HG02885 (cell line): ENCODE measurements at regions not wholly inside any gene's neighbourhood (a gene's known extent, or its start where the extent isn't known, plus 50 kb on each side); places are given as distances from the start of the nearest gene placed in this dataset.
A peak's percentile ranks its signal among the peaks of the same experiment; 100 is the strongest.
"Not testable (repeated sequence)": the region's sequence is repeated elsewhere in the genome, so short reads cannot be mapped to it uniquely, and the experiment has no call there.

Source experiments
- ATAC-seq: cut with Tn5 transposase; IDR thresholded peaks from one replicate; pipeline ENCODE4 v1.9.1; 2021; ENCODE audit warnings: mild to moderate bottlenecking; ENCODE audit not compliant: unreplicated experiment, poor library complexity

DNA sequence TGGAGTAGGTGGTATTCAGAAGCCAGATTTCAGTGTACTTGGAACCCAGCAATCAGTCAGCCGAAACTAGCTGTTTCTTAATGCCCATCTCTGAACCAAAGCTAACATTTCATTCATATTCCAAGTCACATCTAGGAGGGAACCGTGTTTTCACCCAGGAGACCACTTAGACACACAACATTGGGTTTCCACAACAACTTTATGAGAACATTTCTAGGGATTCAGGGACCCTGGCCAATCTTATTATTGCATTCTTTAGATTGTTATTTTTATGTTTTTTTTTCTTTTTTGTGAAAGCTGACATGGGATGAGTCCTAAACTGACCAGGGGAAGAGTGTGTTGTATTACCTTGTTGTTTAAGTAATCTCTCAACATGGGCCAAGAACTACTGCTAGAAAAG lies 72.5 kb upstream of the KIAA0040 start:
- ATAC-seq, result no peak

DNA sequence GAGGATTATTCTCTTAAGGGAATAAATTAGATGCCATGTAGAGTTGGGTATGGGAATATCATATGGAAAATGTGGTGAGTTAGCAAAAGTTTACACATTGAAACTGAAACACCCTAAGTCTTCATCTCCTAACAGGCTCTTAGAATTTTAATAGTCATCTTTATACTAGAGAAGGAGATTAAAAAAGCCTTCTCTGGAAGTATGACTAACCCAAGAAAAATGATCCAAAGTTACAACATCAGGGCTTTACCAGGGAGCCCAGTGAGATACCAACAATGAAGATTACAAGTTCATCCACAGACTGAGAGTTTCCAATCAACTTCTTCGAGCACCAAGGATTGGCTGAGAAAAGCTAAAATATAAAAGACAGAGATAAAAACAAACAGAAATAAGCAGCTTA lies 70.0 kb upstream of the KIAA0040 start:
- no peak for ATAC-seq

DNA sequence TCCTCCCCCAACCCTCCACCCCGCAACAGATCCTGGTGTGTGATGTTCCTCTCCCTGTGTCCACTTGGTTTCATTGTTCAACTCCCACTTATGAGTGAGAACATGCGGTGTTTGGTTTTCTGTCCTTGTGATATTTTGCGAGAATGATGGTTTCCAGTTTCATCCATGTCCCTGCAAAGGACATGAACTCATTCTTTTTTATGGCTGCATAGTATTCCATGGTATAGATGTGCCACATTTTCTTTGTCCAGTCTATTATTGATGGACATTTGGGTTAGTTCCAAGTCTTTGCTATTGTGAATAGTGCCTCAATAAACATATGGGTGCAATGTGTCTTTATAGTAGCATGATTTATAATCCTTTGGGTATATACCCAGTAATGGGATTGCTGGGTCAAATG lies 63.7 kb upstream of the KIAA0040 start:
- not testable (repeated sequence) for ATAC-seq

DNA sequence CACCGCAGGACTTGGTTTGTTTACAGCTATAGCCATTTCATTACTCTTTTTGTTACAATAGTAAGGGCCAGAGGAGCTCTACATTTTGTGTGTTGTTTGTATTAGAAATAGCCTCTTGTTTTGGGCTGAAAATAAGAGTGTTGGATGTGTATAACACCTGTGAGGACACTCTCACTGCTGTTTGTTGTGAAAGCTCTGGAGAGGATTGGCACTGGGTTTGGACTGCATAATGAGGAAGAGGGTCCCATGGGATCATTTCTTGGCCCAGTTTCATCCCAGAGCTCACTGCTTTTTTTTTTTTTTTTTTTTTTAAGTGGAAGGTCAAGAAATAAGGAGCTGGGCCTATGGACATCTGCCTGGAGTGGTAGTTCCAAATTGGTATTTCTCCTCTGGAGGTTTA lies 61.6 kb upstream of the KIAA0040 start:
- ATAC-seq, result no peak

DNA sequence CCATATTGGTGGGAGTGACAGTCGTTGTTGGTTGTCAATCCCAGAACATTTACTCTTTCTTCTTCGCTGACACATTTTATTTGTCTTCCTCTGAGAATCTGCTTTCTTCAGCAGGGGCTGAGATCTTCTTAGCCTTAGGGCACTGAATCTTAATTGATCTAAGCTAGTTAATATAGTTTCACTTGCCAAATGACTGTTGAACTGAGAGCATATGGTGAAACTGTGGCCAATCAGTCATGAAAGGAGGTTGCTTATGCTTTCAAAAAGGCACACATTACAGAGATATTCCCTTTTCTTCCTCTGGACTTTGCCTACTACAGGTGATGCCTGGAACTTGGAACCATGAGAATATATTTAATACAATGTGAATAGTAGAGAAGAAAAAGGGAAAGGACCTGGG lies 60.0 kb upstream of the KIAA0040 start:
- ATAC-seq, result peak; percentile 62

DNA sequence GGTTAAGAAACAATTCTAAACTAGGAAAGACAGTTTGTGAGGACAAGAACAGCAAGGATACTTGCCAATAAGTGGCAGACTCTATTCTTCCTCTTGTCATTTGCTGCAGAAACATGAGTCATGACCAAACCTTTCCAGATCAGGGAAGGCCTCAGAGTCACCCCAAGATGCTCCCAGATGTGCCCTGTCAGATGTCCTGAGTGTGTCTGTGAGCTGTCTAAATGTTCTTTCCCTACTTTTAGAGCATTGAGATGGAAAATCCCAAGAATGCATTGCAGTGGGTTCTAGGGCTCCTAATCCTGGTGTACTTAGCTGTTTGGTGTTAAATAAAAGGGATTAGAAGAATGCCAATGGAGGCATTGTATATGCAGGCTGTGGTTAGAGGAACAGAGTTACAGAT lies 57.5 kb upstream of the KIAA0040 start:
- no peak for ATAC-seq

DNA sequence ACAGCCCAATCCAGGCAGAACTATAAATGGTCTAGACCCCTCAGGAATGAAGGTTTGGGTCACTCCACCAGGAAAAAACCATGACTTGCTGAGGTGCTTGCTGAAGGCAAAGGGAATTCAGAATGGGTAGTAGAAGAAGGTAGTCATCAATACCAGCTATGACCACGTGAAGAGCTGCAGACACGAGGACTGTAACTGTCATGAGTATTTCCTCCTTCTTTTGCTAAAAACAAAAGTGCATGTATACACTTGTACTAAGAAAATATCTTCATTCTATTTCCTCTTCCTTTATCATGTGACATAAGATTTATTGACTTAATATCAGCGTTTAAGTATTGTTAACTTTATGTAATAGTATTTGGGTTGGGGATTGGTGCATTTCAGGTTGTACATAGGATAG lies 55.5 kb upstream of the KIAA0040 start:
- not testable (repeated sequence) for ATAC-seq

DNA sequence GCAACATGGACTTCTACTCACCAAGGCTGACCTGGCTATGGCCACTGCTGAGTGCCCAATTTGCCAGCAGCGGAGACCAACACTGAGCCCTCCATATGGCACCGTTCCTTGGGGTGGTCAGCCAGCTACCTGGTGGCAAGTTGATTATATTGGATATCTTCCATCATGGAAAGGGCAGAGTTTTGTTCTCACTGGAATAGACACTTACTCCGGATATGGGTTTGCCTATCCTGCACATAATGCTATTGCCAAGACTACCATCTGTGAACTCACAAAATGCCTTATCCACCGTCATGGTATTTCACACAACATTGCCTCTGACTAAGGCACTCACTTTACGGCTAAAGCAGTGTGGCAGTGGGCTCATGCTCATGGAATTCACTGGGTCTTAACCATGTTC lies 54.5 kb upstream of the KIAA0040 start:
- ATAC-seq, result not testable (repeated sequence)

DNA sequence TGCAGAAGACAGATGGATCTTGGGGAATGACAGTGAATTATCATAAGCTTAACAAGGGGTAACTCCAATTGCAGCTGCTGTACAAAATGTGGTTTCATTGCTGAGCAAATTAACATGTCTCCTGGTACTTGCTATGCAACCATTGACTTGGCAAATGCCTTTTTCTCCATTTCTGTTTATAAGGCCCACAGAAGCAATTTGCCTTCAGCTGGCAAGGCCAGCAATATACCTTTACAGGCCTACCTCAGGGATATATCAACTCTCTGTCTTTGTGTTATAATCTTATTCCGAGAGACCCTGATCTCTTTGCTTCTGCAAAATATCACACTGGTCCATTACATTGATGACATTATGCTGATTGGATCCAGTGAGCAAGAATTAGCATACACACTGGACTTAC lies 52.7 kb upstream of the KIAA0040 start:
- no peak for ATAC-seq

DNA sequence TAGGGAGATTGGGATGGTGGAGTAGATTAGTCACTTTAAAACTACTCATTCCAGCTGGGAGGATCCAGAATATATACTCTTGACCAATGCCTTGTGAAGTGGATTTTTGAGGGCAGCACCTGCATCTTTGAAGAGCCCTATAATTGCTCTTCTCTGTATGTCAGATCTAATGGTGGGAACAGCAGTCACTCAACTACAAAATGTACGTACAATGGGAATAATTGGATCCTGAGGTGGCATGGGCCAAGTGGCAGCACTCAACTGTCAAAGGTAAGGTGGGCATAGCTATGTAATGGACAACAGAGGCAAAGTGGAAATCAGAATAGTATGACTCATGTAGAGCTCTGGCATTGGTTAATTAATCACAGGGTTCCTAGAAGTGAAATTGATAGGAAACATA lies 51.6 kb upstream of the KIAA0040 start:
- no peak for ATAC-seq
